WERI-Rb-1 (cell line): ENCODE measurements at regions not wholly inside any gene's neighbourhood (a gene's known extent, or its start where the extent isn't known, plus 50 kb on each side); places are given as distances from the start of the nearest gene placed in this dataset.

ENCODE experiments used
- DNase-seq: peaks from one replicate; pipeline ENCODE4 v3.0.0-alpha.2; 2020
- H3K27ac ChIP-seq: fragments of 250-450 bp; sonication (Bioruptor Pico); 2 replicates; pipeline ENCODE4 v1.5.1; 2020; ENCODE audit warnings: mild to moderate bottlenecking, moderate library complexity
- H3K27me3 ChIP-seq: fragments of 250-450 bp; sonication (Bioruptor Pico); 2 replicates; pipeline ENCODE4 v1.5.1; 2021; ENCODE audit warnings: mild to moderate bottlenecking, low read depth, moderate library complexity; ENCODE audit not compliant: insufficient read depth, severe bottlenecking
- H3K36me3 ChIP-seq: fragments of 250-450 bp; sonication (Bioruptor Pico); 2 replicates; pipeline ENCODE4 v1.5.1; 2020; ENCODE audit warnings: mild to moderate bottlenecking, moderate library complexity
- H3K4me3 ChIP-seq: 2 replicates; pipeline ENCODE4 v1.5.1; 2011; ENCODE audit warnings: low read depth, mild to moderate bottlenecking, control low read depth, low read length
- H3K9me3 ChIP-seq: fragments of 250-450 bp; sonication (Bioruptor Pico); 2 replicates; pipeline ENCODE4 v1.5.1; 2021; ENCODE audit warnings: mild to moderate bottlenecking, moderate library complexity; ENCODE audit not compliant: severe bottlenecking
- CTCF ChIP-seq: IDR thresholded peaks from 2 replicates; pipeline ENCODE4 v1.5.1; 2011; ENCODE audit warnings: low read depth, mild to moderate bottlenecking, control low read depth, inconsistent platforms, low read length

GRCh38 chrX:43573441-43574015, 82.6 kb upstream of the MAOA start:
- Histone ChIP-seq H3K9me3 (no peaks in the 10 kb centered on the region), H3K27me3 (no peaks in the 10 kb centered on the region), H3K4me3 (no peak overlapping the region), H3K36me3 (no peaks in the 10 kb centered on the region), H3K27ac (no peak overlapping the region)
- no peak for DNase-seq
- TF ChIP-seq CTCF: no peak

- Histone ChIP-seq H3K27me3 (no peaks in the 10 kb centered on the region), H3K27ac (no peak overlapping the region), H3K36me3 (no peaks in the 10 kb centered on the region), H3K9me3 (no peaks in the 10 kb centered on the region), H3K4me3 (no peak overlapping the region)
- DNase-seq: no peak
- TF ChIP-seq CTCF: no peak
Measured at GRCh38 chrX:43580621-43581020, 75.5 kb upstream of the MAOA start.

- no peaks in the 10 kb centered on the region for H3K27me3 ChIP-seq
- no peak for DNase-seq
- no peaks in the 10 kb centered on the region for H3K9me3 ChIP-seq
- no peak for TF ChIP-seq CTCF
- H3K27ac ChIP-seq: no peak overlapping the region
- H3K36me3 ChIP-seq: no peaks in the 10 kb centered on the region
- no peak overlapping the region for H3K4me3 ChIP-seq
Measured at GRCh38 chrX:43581167-43581566, 74.9 kb upstream of the MAOA start.

GRCh38 chrX:43581888-43582539, 74.1 kb upstream of the MAOA start:
- no peaks in the 10 kb centered on the region for H3K27me3 ChIP-seq
- H3K27ac ChIP-seq: no peak overlapping the region
- no peaks in the 10 kb centered on the region for H3K9me3 ChIP-seq
- TF ChIP-seq CTCF: no peak
- DNase-seq: no peak
- no peak overlapping the region for H3K4me3 ChIP-seq
- no peaks in the 10 kb centered on the region for H3K36me3 ChIP-seq

GRCh38 chrX:43582540-43582913, 73.6 kb upstream of the MAOA start:
- Histone ChIP-seq H3K9me3 (no peaks in the 10 kb centered on the region), H3K4me3 (no peak overlapping the region), H3K36me3 (no peaks in the 10 kb centered on the region), H3K27ac (no peak overlapping the region), H3K27me3 (no peaks in the 10 kb centered on the region)
- no peak for TF ChIP-seq CTCF
- DNase-seq: no peak

- TF ChIP-seq CTCF: no peak
- DNase-seq: no peak
- no peaks in the 10 kb centered on the region for H3K36me3 ChIP-seq
Measured at GRCh38 chrX:43585922-43586321, 70.2 kb upstream of the MAOA start.

More at GRCh38 chrX:43585922-43586321, 70.2 kb upstream of the MAOA start:
- no peak overlapping the region for H3K4me3 ChIP-seq
- no peak overlapping the region for H3K27ac ChIP-seq
- no peaks in the 10 kb centered on the region for H3K9me3 ChIP-seq
- H3K27me3 ChIP-seq: no peaks in the 10 kb centered on the region
